NCI-H446 (cell line): ENCODE measurements at regions not wholly inside any gene's neighbourhood (a gene's known extent, or its start where the extent isn't known, plus 50 kb on each side); places are given as distances from the start of the nearest gene placed in this dataset.
"Not testable (repeated sequence)": the region's sequence is repeated elsewhere in the genome, so short reads cannot be mapped to it uniquely, and the experiment has no call there.

Source experiments
- DNase-seq, 2 experiments: peaks; one replicate each; lab custom pipeline; 2025; lab: John Stamatoyannopoulos, UW

DNA sequence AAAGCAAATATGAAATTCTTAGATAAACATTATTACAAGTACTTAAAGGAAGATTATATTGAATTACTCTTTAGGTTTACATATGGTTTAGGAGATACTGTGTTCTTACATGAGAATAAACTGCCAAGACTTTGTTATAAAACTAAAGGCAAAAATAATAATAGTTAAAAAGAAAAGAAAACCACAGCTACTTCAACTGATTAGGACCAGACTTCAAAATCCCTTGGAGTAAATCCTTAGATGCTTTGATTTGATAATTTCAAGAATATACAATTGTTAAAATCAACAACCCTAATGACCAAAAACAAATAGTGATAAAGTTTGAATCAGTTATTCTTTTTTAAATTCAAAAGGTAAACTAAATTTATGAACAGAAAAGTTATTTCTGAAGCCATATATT, 389.6 kb upstream of the COX7C start:
- no peak for DNase-seq

DNA sequence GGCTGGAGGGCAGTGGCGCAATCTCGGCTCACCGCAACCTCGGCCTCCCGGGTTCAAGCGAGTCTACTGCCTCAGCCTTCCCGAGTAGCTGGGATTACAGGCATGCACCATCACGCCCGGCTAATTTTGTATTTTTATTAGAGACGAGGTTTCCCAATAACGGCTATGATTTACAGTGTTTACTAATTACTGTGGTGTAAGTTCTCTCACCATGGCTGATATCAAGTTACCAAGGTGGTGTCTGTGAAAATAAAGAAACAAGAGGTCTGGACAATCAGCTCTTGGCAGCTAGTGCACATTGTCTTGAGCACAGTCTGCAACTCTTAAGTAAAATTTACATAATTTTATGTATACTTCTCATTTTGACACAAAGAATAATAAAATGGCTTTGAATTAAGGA, 385.5 kb upstream of the COX7C start:
- DNase-seq, result no peak

DNA sequence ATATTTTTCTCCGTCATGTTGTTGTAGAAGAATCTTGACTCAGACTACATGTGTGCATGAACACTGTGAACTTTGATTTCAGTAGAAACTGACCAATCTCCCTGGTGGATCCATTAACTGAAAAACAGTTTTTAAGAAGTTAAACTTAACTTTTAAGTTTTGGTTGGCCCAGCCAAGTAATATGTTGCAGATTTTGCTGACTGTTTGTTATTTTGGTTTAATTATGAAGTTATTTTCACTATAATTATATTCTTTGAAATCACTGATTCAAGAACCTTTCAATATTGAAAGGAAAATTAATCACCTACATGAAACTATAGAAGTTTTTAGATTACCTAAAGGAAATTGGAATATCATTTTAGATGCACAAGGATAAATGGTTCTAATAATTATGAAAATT, 373.6 kb upstream of the COX7C start:
- DNase-seq, result no peak

DNA sequence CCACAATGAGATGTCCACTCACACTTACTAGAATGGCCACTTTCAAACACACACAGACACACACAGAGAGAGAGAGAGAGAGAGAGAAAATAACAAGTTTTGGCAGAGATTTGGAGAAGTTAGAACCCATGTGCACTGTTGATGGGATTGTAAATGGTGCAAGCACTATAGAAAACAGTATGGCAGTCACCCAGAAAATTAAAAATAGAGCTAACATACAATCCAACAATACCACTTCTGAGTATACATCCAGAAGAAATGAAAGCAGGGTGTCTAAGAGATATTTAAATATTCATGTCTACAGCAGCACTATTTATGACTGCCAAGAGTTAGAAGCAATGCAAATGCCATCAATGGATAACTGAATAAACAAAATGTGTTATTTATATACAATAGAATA, 359.9 kb upstream of the COX7C start:
- no peak for DNase-seq

DNA sequence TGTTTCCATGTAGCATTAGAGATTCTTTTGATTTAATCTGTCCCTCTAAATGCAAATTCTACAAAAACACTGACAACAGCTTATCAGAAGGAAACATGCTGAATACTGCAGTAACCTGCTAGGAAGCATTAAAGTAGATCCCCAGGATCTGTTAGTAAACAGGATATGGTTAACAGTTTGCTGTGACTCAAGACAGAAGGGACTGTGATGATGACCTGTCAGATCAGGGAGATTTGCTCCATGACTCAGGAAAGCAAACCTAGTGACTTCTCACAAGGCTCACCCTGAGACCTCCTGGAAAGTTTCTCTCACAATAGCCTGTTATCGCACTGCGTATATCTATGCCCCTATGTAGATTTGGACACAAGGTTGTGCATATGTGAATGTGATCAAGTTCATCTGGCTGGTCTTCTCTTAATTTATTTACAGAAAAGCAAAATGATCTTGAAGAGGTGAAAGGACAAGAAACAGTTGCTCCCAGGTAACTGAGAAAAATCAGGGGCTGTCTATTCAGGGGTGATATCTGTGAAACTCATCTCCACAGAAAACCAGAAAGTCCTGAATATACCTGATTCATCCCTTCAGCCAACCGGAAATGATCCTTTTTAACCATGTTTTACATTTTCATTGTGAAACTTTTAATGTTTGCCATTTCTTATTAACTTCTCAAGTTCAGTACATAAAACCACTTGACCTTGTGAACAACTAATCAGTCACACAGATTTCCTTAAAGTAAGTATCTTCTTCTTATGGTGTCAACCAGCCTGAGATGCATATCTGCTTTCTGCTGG, 333.1 kb upstream of the COX7C start:
- not testable (repeated sequence) for DNase-seq

DNA sequence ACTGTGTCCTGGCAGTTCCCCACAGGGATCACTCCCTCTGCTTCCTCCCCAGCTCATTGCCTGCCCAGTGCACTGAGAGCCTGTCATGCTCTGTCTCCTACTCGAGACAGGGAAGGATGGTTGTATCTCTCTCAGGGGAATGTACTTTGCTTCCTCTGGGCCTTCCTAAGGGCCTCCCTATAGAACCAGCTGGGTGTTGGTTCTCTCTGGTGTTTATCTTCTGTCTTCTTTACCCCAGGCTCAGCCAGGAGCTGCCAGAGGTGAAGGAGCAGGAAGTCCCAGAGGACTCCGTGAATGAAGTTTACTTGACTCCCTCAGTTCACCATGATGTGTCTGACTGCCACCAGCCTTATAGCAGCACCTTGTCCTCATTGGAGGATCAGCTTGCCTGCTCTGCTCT, 330.3 kb upstream of the COX7C start:
- not testable (repeated sequence) for DNase-seq

DNA sequence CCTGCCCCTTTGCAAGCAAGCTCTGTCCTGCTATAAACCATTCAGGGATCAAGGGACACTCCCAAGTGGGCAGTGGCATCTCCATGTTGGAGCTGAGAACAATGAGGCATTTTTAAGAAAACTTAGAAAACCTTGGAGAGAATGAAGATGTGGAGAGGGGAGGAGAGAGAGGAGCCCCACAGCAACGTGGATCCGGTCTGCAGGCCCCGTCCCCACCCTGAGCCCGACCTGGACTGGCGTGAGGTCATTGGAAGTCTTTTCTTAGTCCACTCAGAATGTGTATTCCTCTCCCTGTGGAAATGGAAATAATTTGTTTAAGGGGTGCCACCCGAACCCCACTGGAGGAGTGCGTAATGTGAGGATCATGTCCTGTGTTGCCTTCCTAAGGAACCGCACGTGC, 328.0 kb upstream of the COX7C start:
- not testable (repeated sequence) for DNase-seq

DNA sequence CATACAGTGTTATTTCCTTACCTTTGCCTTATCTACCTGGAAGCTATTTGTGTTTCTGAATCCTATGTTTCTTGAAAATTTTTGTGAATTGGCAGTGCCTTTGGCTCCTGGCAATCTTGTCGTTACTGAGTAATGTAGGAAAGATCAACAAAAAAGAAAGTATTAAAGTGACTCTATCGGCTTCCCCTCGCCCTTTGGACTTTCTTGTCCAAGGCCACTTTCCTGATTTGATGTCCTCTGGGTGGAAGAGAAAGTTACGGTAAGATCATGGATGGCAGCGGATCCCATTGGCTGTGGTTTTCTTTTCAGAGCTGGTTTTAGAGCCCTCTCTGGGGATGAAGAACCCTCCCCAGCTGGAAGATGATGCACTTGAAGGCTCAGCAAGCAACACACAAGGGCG, 324.9 kb upstream of the COX7C start:
- not testable (repeated sequence) for DNase-seq

DNA sequence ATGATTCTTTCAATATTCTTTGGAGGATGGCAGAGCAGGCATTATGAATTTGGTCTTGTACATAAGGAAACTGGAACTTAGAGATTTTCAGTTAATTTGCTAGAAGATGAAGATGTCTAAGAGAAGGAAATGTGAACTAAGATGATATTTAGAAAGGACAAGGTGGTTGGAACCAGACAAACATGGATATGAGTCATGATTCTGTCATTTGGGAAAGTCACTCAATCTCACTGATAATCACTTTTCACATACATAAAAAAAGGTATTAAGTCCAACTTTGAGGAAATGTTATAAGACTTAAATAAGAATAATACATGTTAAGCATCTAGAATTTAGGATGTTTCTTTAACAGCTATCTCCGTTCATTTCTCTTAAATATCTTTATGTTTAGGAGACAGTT, 315.1 kb upstream of the COX7C start:
- DNase-seq, result not testable (repeated sequence)

DNA sequence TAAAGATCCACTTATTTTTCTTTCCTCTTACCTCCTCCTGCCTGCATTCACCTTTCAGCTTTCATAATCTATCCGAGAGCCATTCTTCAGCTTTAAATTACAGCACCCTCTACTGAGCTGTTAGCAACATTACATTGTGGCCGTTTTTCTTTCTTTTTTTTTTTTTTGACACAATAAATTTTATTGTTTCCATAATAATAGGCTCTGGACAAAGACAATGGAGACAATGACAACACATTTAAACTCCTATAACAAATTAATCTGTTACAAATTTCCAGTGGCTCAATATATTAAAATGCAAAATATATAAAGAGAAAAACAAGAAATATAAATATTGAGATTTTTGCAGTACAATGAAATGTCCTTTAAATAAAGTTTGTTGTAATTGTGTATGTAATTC, 312.7 kb upstream of the COX7C start:
- DNase-seq, result peak in 1 of 2 experiments; percentile 43

DNA sequence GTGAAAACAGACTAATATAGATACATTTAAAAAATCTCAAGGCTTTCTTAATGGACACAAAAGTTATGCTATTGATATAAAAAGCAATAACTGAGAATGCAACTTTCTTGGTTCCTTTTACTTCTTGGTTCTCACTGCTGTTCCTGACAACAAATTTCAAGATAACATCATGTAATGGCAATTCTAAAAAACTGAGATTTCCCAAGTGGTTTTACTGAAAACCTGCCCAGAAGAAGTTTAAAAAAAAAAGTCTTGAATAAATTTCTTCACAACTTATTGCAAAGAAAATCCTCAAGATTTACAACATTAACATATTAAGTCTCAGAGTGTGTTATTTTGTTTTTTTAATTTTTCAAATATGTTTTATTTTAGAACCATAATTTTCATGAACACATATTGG, 302.8 kb upstream of the COX7C start:
- no peak for DNase-seq

DNA sequence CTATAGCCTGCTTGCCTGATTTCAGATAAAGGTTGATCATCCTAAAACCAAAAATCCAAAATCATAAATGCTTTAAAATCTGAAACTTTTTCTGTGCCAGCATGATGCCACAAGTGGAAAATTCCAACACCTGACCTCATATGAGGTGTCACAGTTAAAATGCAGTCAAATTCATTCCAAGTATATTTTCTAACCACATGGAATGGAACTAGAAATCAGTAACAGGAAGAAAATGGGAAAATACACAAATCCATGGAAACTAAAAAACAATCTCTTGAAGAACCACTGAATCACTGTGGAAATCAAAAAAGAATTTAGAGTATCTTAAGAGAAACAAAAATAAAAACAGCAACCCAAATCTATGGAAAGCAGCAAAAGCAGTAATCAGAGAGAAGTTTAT, 297.5 kb upstream of the COX7C start:
- no peak for DNase-seq

DNA sequence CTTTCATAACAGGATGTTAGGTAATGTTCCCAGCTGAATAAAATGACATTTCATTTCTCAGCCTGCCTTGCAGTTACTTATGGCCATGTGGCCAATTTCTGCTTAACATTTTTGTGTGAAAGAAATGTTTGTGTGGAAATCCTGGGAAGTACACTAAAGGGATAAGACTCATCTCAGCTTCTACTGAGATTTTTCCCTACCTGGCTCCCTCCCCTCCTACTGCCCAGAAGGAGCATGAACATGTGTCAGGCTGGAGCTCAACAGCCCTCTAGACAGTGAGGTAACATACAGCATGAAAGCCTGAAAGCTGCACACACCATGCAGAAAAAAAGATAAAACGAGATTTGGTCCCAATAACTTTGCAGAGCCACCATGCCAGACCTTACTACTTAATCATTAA, 288.4 kb upstream of the COX7C start:
- no peak for DNase-seq

DNA sequence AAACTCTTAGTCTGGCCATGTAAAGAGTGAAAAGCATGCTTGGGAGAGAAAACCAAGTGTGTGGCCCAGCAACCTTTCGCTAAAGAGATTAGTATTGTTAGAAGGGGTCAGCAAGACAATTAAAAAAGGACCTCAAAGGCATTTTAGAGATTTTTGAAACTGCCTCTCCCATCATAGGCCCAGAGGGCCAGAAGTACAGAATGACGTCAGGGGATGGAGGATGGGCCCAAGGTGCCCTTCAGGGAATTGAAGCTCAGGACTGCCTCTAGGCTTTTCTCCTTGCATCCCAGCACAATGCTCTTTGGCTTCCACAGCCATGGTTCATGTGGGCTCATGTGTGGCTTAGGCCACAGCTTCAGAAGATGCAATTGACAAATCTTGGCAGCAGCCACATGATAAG, 287.0 kb upstream of the COX7C start:
- DNase-seq, result no peak

DNA sequence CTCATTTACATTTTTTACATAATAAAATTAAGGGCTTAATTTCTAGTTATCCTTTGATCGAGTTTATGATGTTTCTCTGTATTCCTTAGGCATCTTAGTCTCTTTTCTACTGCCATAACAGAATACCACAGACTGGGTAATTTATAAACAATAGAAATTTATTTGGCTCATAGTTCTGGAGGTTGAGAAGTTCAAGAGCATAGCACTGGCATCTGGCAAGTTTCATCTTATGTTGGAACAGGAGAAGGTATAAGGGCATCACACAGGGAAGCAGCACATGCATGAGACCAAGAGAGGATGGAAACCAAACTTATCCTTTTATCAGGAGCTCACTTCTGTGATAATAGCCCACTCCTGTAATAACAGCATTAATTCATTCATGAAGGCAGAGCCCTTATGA, 284.9 kb upstream of the COX7C start:
- DNase-seq, result no peak

DNA sequence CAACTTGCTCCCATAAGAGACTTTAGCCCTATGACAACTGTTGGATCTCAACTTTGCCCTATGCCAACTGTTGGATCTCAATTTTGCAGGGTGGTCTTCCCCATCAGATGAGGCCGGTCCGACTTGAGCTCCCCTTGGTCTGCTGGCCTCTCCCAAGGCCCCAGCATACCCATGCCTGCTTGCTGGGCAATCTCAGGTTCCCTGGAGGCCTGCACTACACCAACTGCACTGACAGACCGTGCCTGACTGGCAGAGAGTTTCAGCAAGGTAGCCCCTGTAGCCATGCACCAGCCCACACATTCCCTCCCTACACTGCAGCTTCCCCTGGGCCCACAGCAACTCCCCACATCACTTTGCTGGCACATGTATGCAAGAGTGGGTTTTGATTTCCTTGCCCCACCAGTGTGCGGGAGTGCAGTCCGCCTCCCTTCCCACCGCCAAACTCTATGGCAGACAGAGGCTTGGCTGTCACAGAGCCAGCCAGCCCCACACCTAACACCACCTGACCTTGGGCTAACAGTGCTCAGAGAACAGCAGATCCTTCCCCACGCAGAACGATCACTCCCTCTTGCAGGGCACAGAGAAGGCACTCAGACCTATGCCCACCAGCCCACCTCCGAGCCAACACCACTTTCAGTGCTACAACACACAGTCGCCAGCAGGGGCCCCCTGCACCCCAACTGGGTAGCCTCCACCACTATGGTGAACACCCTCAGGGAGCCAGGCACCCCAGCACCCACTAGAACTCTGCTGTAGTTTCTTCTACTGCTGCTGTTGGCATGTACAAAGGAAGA, 279.9 kb upstream of the COX7C start:
- DNase-seq, result no peak

DNA sequence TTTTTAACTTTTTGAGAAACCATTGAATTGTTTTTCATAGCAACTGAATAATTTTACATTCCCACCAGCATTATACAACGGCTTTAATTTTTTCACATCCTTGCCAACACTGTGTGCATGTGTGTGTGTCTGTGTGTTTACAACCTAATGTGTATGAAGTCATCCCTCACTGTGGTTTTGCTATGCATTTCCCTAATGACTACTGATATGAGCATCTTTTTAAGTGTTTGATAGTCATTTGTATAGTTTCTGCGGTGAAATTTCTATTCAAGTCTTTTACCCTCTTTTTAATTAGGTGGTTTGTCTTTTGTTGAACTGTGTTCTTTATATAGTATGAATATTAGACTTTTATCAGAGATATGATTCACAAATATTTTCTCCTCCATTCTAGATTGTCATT, 263.1 kb upstream of the COX7C start:
- DNase-seq, result no peak

DNA sequence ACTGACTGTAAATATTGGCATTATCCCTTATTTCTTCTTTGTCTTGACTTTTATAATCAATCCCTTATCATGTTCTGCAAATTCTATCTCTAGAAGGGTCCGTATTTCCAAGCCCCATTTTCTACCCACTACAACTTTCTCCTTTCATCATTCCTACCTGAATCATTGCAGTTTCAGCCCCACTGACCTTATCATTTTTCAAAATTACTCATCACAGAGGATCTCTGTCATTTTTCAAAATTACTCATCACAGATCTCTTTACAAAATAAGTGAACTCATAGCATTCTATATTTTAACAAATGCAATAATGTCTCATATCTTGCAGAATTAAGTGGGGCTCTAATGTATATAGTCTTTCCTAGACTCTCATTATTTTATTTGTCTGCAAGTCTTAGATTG, 256.9 kb upstream of the COX7C start:
- DNase-seq, result no peak

DNA sequence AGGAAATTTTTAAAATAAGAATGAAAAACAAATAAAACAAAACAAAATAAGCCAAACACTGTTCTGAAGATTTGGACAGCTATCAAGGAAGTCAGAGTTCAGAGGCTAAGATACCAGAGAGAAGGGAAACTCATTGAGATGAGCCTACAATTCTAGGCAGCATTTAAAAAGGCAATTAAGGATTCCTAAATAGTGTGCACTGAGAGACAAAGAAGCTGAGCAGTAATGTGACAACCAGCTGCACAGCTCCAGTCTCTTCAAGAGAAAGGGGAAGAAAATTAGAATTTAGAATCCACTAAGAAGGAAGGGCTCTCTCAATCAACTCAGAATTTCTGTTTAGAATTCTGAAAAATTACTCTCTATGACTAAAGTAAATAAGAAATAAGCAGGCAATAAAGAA, 246.7 kb upstream of the COX7C start:
- DNase-seq, result no peak

DNA sequence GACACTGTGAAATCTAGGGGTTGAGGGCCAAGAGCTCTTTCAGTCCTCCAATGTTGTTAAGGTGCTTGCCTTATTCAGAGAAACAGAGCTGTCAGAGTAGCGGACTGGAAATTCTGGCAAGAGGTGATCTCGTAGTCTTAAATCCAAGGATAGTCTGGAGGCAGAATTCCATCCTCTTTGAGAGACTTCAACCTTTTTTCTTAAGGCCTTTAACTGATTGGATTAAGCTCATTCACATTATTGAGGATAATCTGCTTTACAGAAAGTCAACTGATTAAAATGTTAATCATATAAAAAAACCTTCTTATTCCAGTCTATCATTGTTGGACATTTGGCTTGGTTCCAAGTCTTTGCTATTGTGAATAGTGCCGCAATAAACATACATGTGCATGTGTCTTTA, 243.1 kb upstream of the COX7C start:
- no peak for DNase-seq

DNA sequence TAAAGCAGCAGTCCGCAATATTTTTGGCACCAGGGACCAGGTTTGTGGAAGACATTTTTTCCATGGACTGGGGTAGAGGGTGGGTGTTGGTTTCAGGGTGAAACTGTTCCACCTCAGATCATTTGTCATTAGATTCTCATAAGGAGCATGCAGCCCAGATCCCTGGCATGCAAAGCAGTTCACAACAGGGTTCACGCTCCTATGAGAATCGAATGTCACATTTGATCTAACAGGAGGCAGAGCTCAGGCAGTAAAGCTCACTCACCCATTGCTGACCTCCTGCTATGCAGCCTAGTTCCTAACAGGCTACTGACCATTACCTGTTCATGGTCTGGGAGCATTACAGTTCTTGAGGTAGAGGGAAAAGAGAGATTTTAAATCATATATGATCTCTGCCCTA, 241.5 kb upstream of the COX7C start:
- no peak for DNase-seq

DNA sequence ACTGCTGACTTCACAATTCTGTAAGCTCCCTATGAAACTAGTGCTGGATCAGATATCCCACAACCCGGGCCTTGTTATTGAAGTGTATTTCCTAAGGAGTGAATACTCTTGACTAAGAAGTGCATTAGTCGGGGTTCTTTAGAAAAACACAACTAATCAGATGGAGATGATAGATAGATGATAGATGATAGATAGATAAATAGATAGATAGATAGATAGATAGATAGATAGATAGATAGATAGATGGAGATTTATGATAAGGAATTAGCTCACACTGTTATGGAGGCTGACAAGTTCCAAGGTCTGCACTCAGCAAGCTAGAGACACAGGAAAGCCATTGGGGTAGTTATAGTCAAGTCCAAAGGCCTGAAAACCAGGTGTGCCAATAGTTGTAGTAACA, 214.6 kb upstream of the COX7C start:
- no peak for DNase-seq

DNA sequence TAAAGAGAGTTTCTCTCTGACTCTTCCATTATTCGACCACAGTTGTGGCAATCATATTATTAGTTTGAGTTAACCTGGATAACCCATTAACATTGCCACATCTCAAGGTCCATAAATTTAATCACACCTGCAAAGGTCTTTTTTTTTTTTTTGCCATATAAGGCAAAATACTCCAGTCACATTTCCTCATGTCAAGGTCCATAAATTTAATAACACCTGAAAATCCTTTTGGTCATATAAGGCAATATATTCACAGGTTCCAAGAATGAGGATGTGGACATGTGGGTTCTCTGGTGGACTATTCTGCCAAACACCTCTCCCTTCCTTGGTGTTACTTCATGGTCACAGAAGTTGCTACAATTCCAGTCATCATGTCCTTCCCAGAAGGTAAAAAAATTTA, 213.5 kb upstream of the COX7C start:
- DNase-seq, result no peak

DNA sequence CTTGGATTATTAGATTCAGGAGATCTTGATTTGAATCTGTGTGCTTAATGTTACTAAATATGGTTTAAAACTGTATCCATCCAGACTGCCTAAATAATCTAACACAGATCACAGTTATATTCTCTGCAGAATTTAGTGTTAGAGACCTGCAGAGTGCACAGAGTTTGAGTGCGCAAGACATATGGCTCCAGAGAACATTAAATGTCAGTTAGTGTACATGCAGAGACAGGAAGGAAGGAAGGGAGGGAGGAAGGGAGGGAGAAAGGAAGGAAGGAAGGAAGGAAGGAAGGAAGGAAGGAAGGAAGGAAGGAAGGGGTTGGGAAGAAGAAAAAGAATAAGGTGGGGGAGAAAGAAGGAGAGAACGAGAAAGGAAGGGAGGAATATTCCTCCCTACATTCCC, 210.0 kb upstream of the COX7C start:
- DNase-seq, result no peak
